ENCODE measurements at regions not wholly inside any gene's neighbourhood (a gene's known extent, or its start where the extent isn't known, plus 50 kb on each side); places are given as distances from the start of the nearest gene placed in this dataset.

DNA sequence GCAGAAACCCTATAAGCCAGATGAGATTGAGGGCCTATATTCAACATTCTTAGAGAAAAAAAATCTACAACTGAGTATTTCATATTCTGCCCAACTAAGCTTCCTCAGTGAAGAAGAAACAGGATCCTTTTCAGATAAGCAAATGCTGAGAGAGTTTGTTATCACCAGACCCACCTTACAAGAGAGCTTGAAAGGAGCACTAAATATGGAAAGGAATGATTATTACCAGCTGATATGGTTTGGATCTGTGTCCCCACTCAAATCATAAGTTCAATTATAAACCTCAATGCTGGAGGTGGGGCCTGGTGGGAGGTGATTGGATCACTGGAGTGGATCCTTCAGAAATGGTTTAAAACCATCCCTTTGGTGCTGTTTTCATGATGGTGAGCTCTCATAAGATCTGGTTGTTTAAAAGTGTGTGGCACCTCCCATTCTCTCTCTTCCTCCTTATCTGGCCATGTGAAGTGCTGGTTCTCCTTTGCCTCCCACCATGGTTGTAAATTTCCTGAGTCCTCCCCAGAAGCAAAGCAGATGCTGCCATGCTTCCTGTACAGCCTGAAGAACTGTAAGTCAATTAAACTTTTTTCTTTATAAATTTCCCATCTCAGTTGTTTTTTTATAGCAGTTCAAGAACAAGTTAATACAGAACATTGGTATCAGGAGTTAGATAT is 144.2 kb downstream of the MSN start:
- no peak for DNase-seq (ENCODE audit: low spot score)
- CTCF ChIA-PET = no interaction called here
- Histone ChIP-seq H3K27me3 (replicated peaks; ENCODE audit: insufficient read depth, low read depth, low read length, poor library complexity) (no peaks in the 10 kb centered on the region), H3K36me3 (ENCODE audit: insufficient read depth, low read length, poor library complexity, severe bottlenecking) (no peaks in the 10 kb centered on the region), H3K4me3 (ENCODE audit: low read depth, low read length, poor library complexity, severe bottlenecking) (no peak overlapping the region), H3K27ac (ENCODE audit: low read depth, low read length, poor library complexity, severe bottlenecking) (no peak overlapping the region), H3K9me3 (ENCODE audit: low read depth, low read length, poor library complexity, severe bottlenecking) (no peaks in the 10 kb centered on the region), H3K4me1 (ENCODE audit: insufficient read depth, low read length, poor library complexity, severe bottlenecking) (no peaks in the 10 kb centered on the region)
- BruUV-seq (replicated peaks) = no TSS peak
- POLR2A ChIA-PET (ENCODE audit: low non-redundant PET) = no interaction called here
- intact Hi-C loops (cut with micrococcal nuclease; ENCODE audit: unreplicated experiment) = no loop called here
- TF ChIP-seq, protein P1, sequence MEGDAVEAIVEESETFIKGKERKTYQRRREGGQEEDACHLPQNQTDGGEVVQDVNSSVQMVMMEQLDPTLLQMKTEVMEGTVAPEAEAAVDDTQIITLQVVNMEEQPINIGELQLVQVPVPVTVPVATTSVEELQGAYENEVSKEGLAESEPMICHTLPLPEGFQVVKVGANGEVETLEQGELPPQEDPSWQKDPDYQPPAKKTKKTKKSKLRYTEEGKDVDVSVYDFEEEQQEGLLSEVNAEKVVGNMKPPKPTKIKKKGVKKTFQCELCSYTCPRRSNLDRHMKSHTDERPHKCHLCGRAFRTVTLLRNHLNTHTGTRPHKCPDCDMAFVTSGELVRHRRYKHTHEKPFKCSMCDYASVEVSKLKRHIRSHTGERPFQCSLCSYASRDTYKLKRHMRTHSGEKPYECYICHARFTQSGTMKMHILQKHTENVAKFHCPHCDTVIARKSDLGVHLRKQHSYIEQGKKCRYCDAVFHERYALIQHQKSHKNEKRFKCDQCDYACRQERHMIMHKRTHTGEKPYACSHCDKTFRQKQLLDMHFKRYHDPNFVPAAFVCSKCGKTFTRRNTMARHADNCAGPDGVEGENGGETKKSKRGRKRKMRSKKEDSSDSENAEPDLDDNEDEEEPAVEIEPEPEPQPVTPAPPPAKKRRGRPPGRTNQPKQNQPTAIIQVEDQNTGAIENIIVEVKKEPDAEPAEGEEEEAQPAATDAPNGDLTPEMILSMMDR (conservative IDR thresholded peaks at IDR 0.05; ENCODE audit: low read depth, low read length) = no peak
